HepG2 (cell line): ENCODE measurements at regions not wholly inside any gene's neighbourhood (a gene's known extent, or its start where the extent isn't known, plus 50 kb on each side); places are given as distances from the start of the nearest gene placed in this dataset.

Experiments
- ATF7-NPFF ChIP-seq: sonication (generic); formaldehyde crosslinking; IDR thresholded peaks from 2 replicates; pipeline ENCODE4 v1.8.1; 2023; ENCODE audit warnings: mild to moderate bottlenecking, low read depth, missing genetic modification reagents, moderate library complexity
- CTCF ChIP-seq: sonication (generic); formaldehyde crosslinking; IDR thresholded peaks from 2 replicates; pipeline ENCODE4 v1.5.0; 2020; ENCODE audit warnings: mild to moderate bottlenecking, missing genetic modification reagents, moderate library complexity
- NFYB ChIP-seq: sonication (generic); formaldehyde crosslinking; IDR thresholded peaks from 2 replicates; pipeline ENCODE4 v1.4.0; 2020; ENCODE audit warnings: missing genetic modification reagents
- ZBTB49 ChIP-seq: sonication (generic); formaldehyde crosslinking; IDR thresholded peaks from 2 replicates; pipeline ENCODE4 v1.4.0; 2020; ENCODE audit warnings: missing genetic modification reagents, borderline replicate concordance
- ZSCAN21 ChIP-seq: sonication (generic); formaldehyde crosslinking; IDR thresholded peaks from 2 replicates; pipeline ENCODE4 v1.8.0; 2022; ENCODE audit warnings: mild to moderate bottlenecking, missing genetic modification reagents, moderate library complexity, borderline replicate concordance

- TF ChIP-seq CTCF (CRISPR knock-in tag) (no peak), ZBTB49 (CRISPR knock-in tag) (no peak), ATF7-NPFF (no peak), NFYB (CRISPR knock-in tag) (no peak), ZSCAN21 (CRISPR knock-in tag) (no peak)
These were observed 115.1 kb upstream of the SLC38A2 start for GRCh38 chr12:46487567-46488131.
